Lung (tissue), 11 donors: ENCODE measurements at regions not wholly inside any gene's neighbourhood (a gene's known extent, or its start where the extent isn't known, plus 50 kb on each side); places are given as distances from the start of the nearest gene placed in this dataset.

ENCODE experiments used
- ATAC-seq: fragments of 200-7000 bp; cut with Tn5 transposase; one replicate; pipeline ENCODE4 v1.9.1; 2020; ENCODE audit warnings: moderate number of reproducible peaks; ENCODE audit not compliant: insufficient read depth, low FRiP score
- DNase-seq, 3 donors: peaks; one replicate each; pipeline ENCODE4 v3.0.0-alpha.2; 2013 to 2017
- H3K27ac ChIP-seq, 2 donors: one replicate each; pipeline ENCODE4 v1.5.1; 2013; ENCODE audit warnings: mild to moderate bottlenecking in 2 of 2, moderate library complexity in 2 of 2, control low read depth in 1 of 2, inconsistent platforms in 1 of 2, low read depth in 1 of 2, low read length in 1 of 2
- H3K27me3 ChIP-seq, 3 donors: one replicate each; pipeline ENCODE4 v1.5.1; 2013; ENCODE audit warnings: low read length in 2 of 3; ENCODE audit not compliant: control insufficient read depth in 3 of 3, insufficient read depth in 3 of 3
- H3K36me3 ChIP-seq, 4 donors: one replicate each; pipeline ENCODE4 v1.5.1; 2013; ENCODE audit warnings: low read length in 4 of 4, mild to moderate bottlenecking in 1 of 4, moderate library complexity in 1 of 4; ENCODE audit not compliant: control insufficient read depth in 4 of 4, insufficient read depth in 4 of 4
- H3K4me1 ChIP-seq, 5 donors: one replicate each; pipeline ENCODE4 v1.5.1; 2013; ENCODE audit warnings: low read length in 5 of 5, mild to moderate bottlenecking in 2 of 5, moderate library complexity in 1 of 5; ENCODE audit not compliant: control insufficient read depth in 5 of 5, insufficient read depth in 5 of 5
- H3K4me3 ChIP-seq: one replicate; pipeline ENCODE4 v1.5.1; 2013; ENCODE audit warnings: mild to moderate bottlenecking, control low read depth, moderate library complexity
- H3K9ac ChIP-seq, 2 donors: one replicate each; pipeline ENCODE4 v1.5.1; 2013; ENCODE audit warnings: low read length in 2 of 2, control low read depth in 1 of 2; ENCODE audit not compliant: insufficient read depth in 1 of 2
- H3K9me3 ChIP-seq, 4 donors: one replicate each; pipeline ENCODE4 v1.5.1; 2013; ENCODE audit warnings: low read length in 3 of 4, mild to moderate bottlenecking in 1 of 4, moderate library complexity in 1 of 4; ENCODE audit not compliant: control insufficient read depth in 4 of 4, insufficient read depth in 3 of 4
- CTCF ChIP-seq: IDR thresholded peaks from 2 replicates; pipeline ENCODE4 v1.5.1; 2012; ENCODE audit warnings: mild to moderate bottlenecking; ENCODE audit errors: control extremely low read depth, extremely low read depth
- WGBS, 2 donors: extraction: QIAGEN DNeasy Blood & Tissue Kit; methylation state at CpG; one replicate each; pipeline ENCODE4 v1.1.7; 2013; 5-methylcytosine and 5-hydroxymethylcytosine counted together
- donor health status: control.
- donor health status: control.
- donor health status: Bipolar disorder and iron deficiency.
- donor health status: healthy.
- donor health status: DM: yes; HTN: yes; CAD: no.

GRCh38 chr14:95437715-95438114 is 78.7 kb downstream of the SYNE3 start:
- DNase-seq = no peak
- Histone ChIP-seq H3K4me1 (no peaks in the 10 kb centered on the region), H3K4me3 (no peak overlapping the region), H3K9ac (no peak overlapping the region), H3K27ac (no peak overlapping the region), H3K9me3 (no peaks in the 10 kb centered on the region), H3K27me3 (no peaks in the 10 kb centered on the region), H3K36me3 (peaks cover 2 to 34% (median 10%) of the 10 kb centered on the region in 4 donors)
- no peak for TF ChIP-seq CTCF
- ATAC-seq = no peak
- 96 to 97% methylated on average over 5 of the region's 5 CpGs for WGBS, 2 donors

GRCh38 chr14:95436354-95436753 is 80.1 kb downstream of the SYNE3 start:
- no peak overlapping the region for H3K4me3 ChIP-seq
- H3K9me3 ChIP-seq = no peaks in the 10 kb centered on the region
- no peaks in the 10 kb centered on the region for H3K27me3 ChIP-seq
- TF ChIP-seq CTCF = no peak
- DNase-seq (no peak), ATAC-seq (no peak)
- 85 to 89% methylated on average over 4 of the region's 4 CpGs for WGBS, 2 donors
- no peak overlapping the region for H3K27ac ChIP-seq
- H3K36me3 ChIP-seq = peaks cover 2 to 43% (median 12%) of the 10 kb centered on the region in 4 donors
- no peaks in the 10 kb centered on the region for H3K4me1 ChIP-seq
- no peak overlapping the region for H3K9ac ChIP-seq

GRCh38 chr14:95434121-95434520 is 82.3 kb downstream of the SYNE3 start:
- TF ChIP-seq CTCF = no peak
- ATAC-seq (no peak), DNase-seq (no peak)
- H3K27ac ChIP-seq = no peak overlapping the region
- H3K4me1 ChIP-seq = no peaks in the 10 kb centered on the region
- H3K27me3 ChIP-seq = no peaks in the 10 kb centered on the region
- no peak overlapping the region for H3K4me3 ChIP-seq
- WGBS, 2 donors = 89 to 93% methylated on average over 1 of the region's 1 CpG
- no peak overlapping the region for H3K9ac ChIP-seq
- H3K9me3 ChIP-seq = no peaks in the 10 kb centered on the region
- H3K36me3 ChIP-seq = peaks cover 2 to 47% (median 15%) of the 10 kb centered on the region in 4 donors

- TF ChIP-seq CTCF = no peak
- H3K27ac ChIP-seq = no peak overlapping the region
- no peaks in the 10 kb centered on the region for H3K4me1 ChIP-seq
- H3K9me3 ChIP-seq = no peaks in the 10 kb centered on the region
- WGBS, 2 donors = 87 to 92% methylated on average over 8 of the region's 8 CpGs
- no peak for ATAC-seq
- no peak overlapping the region for H3K9ac ChIP-seq
- no peak overlapping the region for H3K4me3 ChIP-seq
- peaks cover 2 to 42% (median 16%) of the 10 kb centered on the region in 4 donors for H3K36me3 ChIP-seq
- DNase-seq = no peak
- no peaks in the 10 kb centered on the region for H3K27me3 ChIP-seq
These were observed 83.4 kb downstream of the SYNE3 start for GRCh38 chr14:95433094-95433478.
